Breast epithelium (tissue), 4 donors: ENCODE measurements at regions not wholly inside any gene's neighbourhood (a gene's known extent, or its start where the extent isn't known, plus 50 kb on each side); places are given as distances from the start of the nearest gene placed in this dataset.

ENCODE experiments used
- DNase-seq, 2 donors: peaks; one replicate each; pipeline ENCODE4 v3.0.0-alpha.2; 2019; ENCODE audit warnings: low spot score in 2 of 2
- H3K27ac ChIP-seq, 2 donors: fragments of 200-600 bp; sonication (generic) in 1 of 2; one replicate each; pipeline ENCODE4 v1.5.1; 2016 to 2019; ENCODE audit warnings: mild to moderate bottlenecking in 1 of 2
- H3K27me3 ChIP-seq, 2 donors: fragments of 200-600 bp; sonication (generic) in 1 of 2; one replicate each; pipeline versions ENCODE4 v1.5.1 to v1.6.0; 2017 to 2019; ENCODE audit warnings: control low read depth in 1 of 2, mild to moderate bottlenecking in 1 of 2
- H3K36me3 ChIP-seq: fragments of 200-600 bp; one replicate; pipeline ENCODE4 v1.5.1; 2019
- H3K4me1 ChIP-seq, 2 donors: fragments of 200-600 bp; sonication (generic); one replicate each; pipeline ENCODE4 v1.5.1; 2016 to 2019; ENCODE audit warnings: control low read depth in 1 of 2
- H3K4me3 ChIP-seq, 3 donors: fragments of 200-600 bp; sonication (generic); 1 replicate in 2 of 3; 2 replicates in 1 of 3; pipeline ENCODE4 v1.5.1; 2016 to 2019; ENCODE audit warnings: mild to moderate bottlenecking in 3 of 3, moderate library complexity in 2 of 3
- H3K9me3 ChIP-seq, 2 donors: fragments of 200-600 bp; sonication (generic) in 1 of 2; one replicate each; pipeline ENCODE4 v1.5.1; 2016 to 2019; ENCODE audit warnings: control low read depth in 1 of 2
- POLR2A ChIP-seq: fragments of 450-650 bp; IDR thresholded peaks from one replicate; pipeline ENCODE4 v1.6.1; 2016; ENCODE audit warnings: antibody characterized with exemption, mild to moderate bottlenecking, moderate library complexity
- POLR2AphosphoS5 ChIP-seq, 3 donors: sonication (generic); formaldehyde crosslinking; IDR thresholded peaks; one replicate each; pipeline ENCODE4 v1.6.1; 2017; ENCODE audit warnings: antibody characterized with exemption in 3 of 3
- intact Hi-C: fragments of 100-400 bp; cut with DNase I; formaldehyde crosslinking; loops from one replicate; pipeline ENCODE4 v1.15.1; 2023; ENCODE audit warnings: low total_unique reads
- TF ChIP-seq, protein P1 (sequence below), 3 donors: fragments of 450-650 bp; IDR thresholded peaks; one replicate each; pipeline ENCODE4 v1.5.1; 2016 to 2017; ENCODE audit warnings: antibody characterized with exemption in 3 of 3, mild to moderate bottlenecking in 3 of 3, moderate library complexity in 3 of 3

- Histone ChIP-seq H3K4me1 (no peaks in the 10 kb centered on the region), H3K27ac (no peak overlapping the region), H3K36me3 (no peaks in the 10 kb centered on the region), H3K4me3 (no peak overlapping the region), H3K9me3 (no peaks in the 10 kb centered on the region), H3K27me3 (no peaks in the 10 kb centered on the region)
- DNase-seq, result no peak
- no peak for TF ChIP-seq POLR2A
- TF ChIP-seq, protein P1, sequence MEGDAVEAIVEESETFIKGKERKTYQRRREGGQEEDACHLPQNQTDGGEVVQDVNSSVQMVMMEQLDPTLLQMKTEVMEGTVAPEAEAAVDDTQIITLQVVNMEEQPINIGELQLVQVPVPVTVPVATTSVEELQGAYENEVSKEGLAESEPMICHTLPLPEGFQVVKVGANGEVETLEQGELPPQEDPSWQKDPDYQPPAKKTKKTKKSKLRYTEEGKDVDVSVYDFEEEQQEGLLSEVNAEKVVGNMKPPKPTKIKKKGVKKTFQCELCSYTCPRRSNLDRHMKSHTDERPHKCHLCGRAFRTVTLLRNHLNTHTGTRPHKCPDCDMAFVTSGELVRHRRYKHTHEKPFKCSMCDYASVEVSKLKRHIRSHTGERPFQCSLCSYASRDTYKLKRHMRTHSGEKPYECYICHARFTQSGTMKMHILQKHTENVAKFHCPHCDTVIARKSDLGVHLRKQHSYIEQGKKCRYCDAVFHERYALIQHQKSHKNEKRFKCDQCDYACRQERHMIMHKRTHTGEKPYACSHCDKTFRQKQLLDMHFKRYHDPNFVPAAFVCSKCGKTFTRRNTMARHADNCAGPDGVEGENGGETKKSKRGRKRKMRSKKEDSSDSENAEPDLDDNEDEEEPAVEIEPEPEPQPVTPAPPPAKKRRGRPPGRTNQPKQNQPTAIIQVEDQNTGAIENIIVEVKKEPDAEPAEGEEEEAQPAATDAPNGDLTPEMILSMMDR (IDR thresholded peaks at IDR 0.05), result no peak
- TF ChIP-seq POLR2AphosphoS5 (IDR thresholded peaks at IDR 0.05), result no peak
- intact Hi-C loops, result no loop called here
These were observed 229.9 kb downstream of the HACE1 start for GRCh38 chr6:104629826-104630225.

DNA sequence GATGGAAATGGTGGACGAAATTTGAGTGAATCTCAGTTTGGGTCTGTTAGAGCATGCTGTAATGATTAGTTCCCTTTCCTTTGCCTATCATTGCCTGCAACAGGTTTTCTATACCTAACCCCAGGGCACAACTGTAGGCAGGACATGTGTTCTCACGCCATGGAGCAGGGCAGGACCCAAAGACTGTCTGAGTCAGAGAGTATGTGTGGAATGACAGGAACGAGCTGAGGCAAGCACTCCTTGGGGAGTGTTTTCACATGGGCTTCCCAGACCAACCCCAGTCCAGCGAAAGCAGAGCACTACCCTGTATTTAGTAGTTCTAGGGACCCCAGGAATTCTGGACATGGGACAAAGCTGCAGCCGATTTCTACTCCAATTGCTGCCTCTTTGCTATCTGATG lies 234.2 kb downstream of the HACE1 start:
- H3K27ac ChIP-seq, result no peak overlapping the region
- no peaks in the 10 kb centered on the region for H3K4me1 ChIP-seq
- no peaks in the 10 kb centered on the region for H3K27me3 ChIP-seq
- no peak for DNase-seq
- TF ChIP-seq POLR2AphosphoS5 (IDR thresholded peaks at IDR 0.05), result no peak
- no peak for TF ChIP-seq POLR2A
- TF ChIP-seq, protein P1 (IDR thresholded peaks at IDR 0.05), result no peak
- no peaks in the 10 kb centered on the region for H3K9me3 ChIP-seq
- H3K36me3 ChIP-seq, result no peaks in the 10 kb centered on the region
- H3K4me3 ChIP-seq, result no peak overlapping the region
- intact Hi-C loops, result no loop called here

DNA sequence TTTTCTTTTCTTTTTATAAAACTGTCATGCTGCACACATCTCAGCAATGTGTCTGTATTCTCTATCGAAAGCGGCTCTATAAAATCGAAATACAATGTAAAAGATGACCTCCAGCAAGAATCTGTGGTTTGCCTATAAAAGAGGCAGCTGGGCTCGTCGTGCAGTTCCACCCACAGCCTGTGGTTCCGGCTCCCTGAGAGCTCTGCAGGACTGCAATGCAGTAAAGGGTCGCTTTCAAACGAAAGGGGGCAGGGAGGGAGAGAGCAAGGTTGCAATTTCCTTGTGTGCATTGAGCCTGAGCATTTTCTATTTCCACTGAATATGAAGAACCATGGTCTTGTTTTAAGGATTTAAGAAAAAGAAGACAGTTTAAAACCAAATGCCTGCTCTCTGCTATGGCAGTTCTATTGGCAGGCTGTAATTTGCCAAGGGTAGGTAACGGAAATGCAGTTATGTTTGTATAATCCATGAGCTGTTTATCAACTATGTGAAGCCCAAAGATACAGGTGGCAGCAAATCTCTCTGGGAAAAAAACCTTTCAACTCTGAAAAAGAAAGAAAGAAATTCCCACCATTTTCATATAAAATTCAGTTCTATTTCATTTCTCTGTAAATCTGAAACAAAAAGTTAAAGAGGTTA lies 236.5 kb downstream of the HACE1 start:
- Histone ChIP-seq H3K27me3 (no peaks in the 10 kb centered on the region), H3K9me3 (no peaks in the 10 kb centered on the region), H3K4me3 (no peak overlapping the region), H3K27ac (no peak overlapping the region), H3K4me1 (no peaks in the 10 kb centered on the region), H3K36me3 (no peaks in the 10 kb centered on the region)
- TF ChIP-seq POLR2AphosphoS5 (IDR thresholded peaks at IDR 0.05) (no peak), POLR2A (no peak)
- TF ChIP-seq, protein P1 (IDR thresholded peaks at IDR 0.05), result no peak
- no peak for DNase-seq
- intact Hi-C loops, result no loop called here

DNA sequence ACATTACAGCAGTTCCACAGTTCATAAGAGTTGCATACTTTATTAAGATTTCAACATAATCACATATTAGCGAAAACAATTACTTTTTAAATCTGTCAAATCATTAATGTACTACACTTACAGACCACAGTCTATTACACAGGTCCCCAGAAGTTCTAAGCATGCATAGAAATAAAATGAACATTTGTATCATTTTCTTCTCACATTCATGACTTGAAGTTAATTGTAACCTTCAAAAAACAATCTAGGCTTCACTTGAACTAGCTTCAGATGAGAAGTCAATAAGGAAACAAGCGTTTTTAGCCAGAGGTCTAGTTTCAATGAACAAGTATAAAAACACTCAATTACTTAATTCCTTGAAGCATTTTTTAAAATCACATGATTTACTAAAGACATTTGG lies 238.3 kb downstream of the HACE1 start:
- intact Hi-C loops, result no loop called here
- Histone ChIP-seq H3K36me3 (no peaks in the 10 kb centered on the region), H3K4me3 (no peak overlapping the region), H3K9me3 (no peaks in the 10 kb centered on the region), H3K4me1 (no peaks in the 10 kb centered on the region), H3K27me3 (no peaks in the 10 kb centered on the region), H3K27ac (no peak overlapping the region)
- DNase-seq, result no peak
- TF ChIP-seq, protein P1 (IDR thresholded peaks at IDR 0.05), result no peak
- TF ChIP-seq POLR2A, result no peak
- no peak for TF ChIP-seq POLR2AphosphoS5 (IDR thresholded peaks at IDR 0.05)

- Histone ChIP-seq H3K9me3 (no peaks in the 10 kb centered on the region), H3K27me3 (no peaks in the 10 kb centered on the region), H3K4me3 (no peak overlapping the region), H3K36me3 (no peaks in the 10 kb centered on the region), H3K27ac (no peak overlapping the region), H3K4me1 (no peaks in the 10 kb centered on the region)
- intact Hi-C loops, result no loop called here
- no peak for DNase-seq
- TF ChIP-seq POLR2AphosphoS5 (IDR thresholded peaks at IDR 0.05) (no peak), POLR2A (no peak)
- TF ChIP-seq, protein P1 (IDR thresholded peaks at IDR 0.05), result no peak
These were observed 242.1 kb downstream of the HACE1 start for GRCh38 chr6:104617591-104617990.
